HEK293 (cell line): ENCODE measurements at regions not wholly inside any gene's neighbourhood (a gene's known extent, or its start where the extent isn't known, plus 50 kb on each side); places are given as distances from the start of the nearest gene placed in this dataset.

Experiments
- CTCF ChIA-PET: fragments of 350-600 bp; formaldehyde crosslinking; extraction: SDS; loops from one replicate; lab custom pipeline; 2021; ENCODE audit warnings: antibody characterized with exemption; lab: Yijun Ruan, JAX
- POLR2A ChIA-PET: fragments of 300-600 bp; formaldehyde crosslinking; extraction: SDS; loops from one replicate; lab custom pipeline; 2020; ENCODE audit warnings: antibody characterized with exemption, inconsistent platforms; lab: Yijun Ruan, JAX
- H3K27ac ChIP-seq: fragments of 200-500 bp; sonication (Bioruptor generic); 2 replicates; pipeline ENCODE4 v1.5.1; 2014; ENCODE audit warnings: low read depth, low read length, control low read depth, inconsistent platforms; ENCODE audit errors: extremely low read depth
- H3K36me3 ChIP-seq, 2 experiments: fragments of 200-500 bp in 1 of 2; sonication (Bioruptor generic) in 1 of 2; 1 replicate in 1 of 2; 2 replicates in 1 of 2; pipeline ENCODE4 v1.5.1; 2014 to 2017; ENCODE audit warnings: inconsistent platforms in 2 of 2, low read length in 2 of 2; ENCODE audit not compliant: control insufficient read depth in 2 of 2, insufficient read depth in 1 of 2
- H3K4me1 ChIP-seq: fragments of 200-500 bp; sonication (Bioruptor generic); 2 replicates; pipeline ENCODE4 v1.5.1; 2014; ENCODE audit warnings: mild to moderate bottlenecking, low read length, inconsistent platforms; ENCODE audit not compliant: control insufficient read depth, insufficient read depth
- H3K4me3 ChIP-seq: 2 replicates; pipeline ENCODE4 v1.5.1; 2011; ENCODE audit warnings: low read depth, mild to moderate bottlenecking, control low read depth, low read length, moderate library complexity
- H3K9me3 ChIP-seq: fragments of 200-500 bp; sonication (Bioruptor generic); 2 replicates; pipeline ENCODE4 v1.5.1; 2014; ENCODE audit warnings: low read depth, low read length, inconsistent platforms; ENCODE audit not compliant: control insufficient read depth, insufficient read depth
- CTCF ChIP-seq: fragments of 450-650 bp; formaldehyde crosslinking; IDR thresholded peaks from 2 replicates; pipeline ENCODE4 v1.5.1; 2016; ENCODE audit warnings: missing biosample characterization, missing genetic modification characterization
- PRDM10 ChIP-seq: fragments of 450-650 bp; formaldehyde crosslinking; IDR thresholded peaks from 2 replicates; pipeline ENCODE4 v1.5.1; 2016; ENCODE audit warnings: missing biosample characterization, missing genetic modification characterization
- PRDM4 ChIP-seq: fragments of 450-650 bp; formaldehyde crosslinking; IDR thresholded peaks from 2 replicates; pipeline ENCODE4 v1.5.1; 2017; ENCODE audit warnings: missing biosample characterization, missing genetic modification characterization
- REST ChIP-seq: fragments of 450-650 bp; formaldehyde crosslinking; IDR thresholded peaks from 2 replicates; pipeline ENCODE4 v1.5.1; 2016; ENCODE audit warnings: missing biosample characterization, missing genetic modification characterization
- SP2 ChIP-seq: fragments of 450-650 bp; formaldehyde crosslinking; IDR thresholded peaks from 2 replicates; pipeline ENCODE4 v1.5.1; 2016; ENCODE audit warnings: missing biosample characterization, missing genetic modification characterization
- YY1 ChIP-seq: fragments of 450-650 bp; formaldehyde crosslinking; IDR thresholded peaks from 2 replicates; pipeline ENCODE4 v1.5.1; 2018; ENCODE audit warnings: missing biosample characterization, missing genetic modification characterization
- ZNF121 ChIP-seq: fragments of 450-650 bp; formaldehyde crosslinking; IDR thresholded peaks from 2 replicates; pipeline ENCODE4 v1.5.1; 2016; ENCODE audit warnings: missing biosample characterization, missing genetic modification characterization
- ZNF148 ChIP-seq: fragments of 450-650 bp; formaldehyde crosslinking; IDR thresholded peaks from 2 replicates; pipeline ENCODE4 v1.5.0; 2017; ENCODE audit warnings: missing biosample characterization, missing genetic modification characterization, borderline replicate concordance
- ZNF324 ChIP-seq: fragments of 450-650 bp; formaldehyde crosslinking; IDR thresholded peaks from 2 replicates; pipeline ENCODE4 v1.5.1; 2016; ENCODE audit warnings: missing biosample characterization, missing genetic modification characterization
- ZNF354C ChIP-seq: fragments of 450-650 bp; formaldehyde crosslinking; IDR thresholded peaks from 2 replicates; pipeline ENCODE4 v1.5.1; 2016; ENCODE audit warnings: missing biosample characterization, missing genetic modification characterization, low read depth, borderline replicate concordance
- ZNF398 ChIP-seq: fragments of 450-650 bp; formaldehyde crosslinking; IDR thresholded peaks from 2 replicates; pipeline ENCODE4 v1.5.1; 2017; ENCODE audit warnings: missing biosample characterization, missing genetic modification characterization
- ZNF404 ChIP-seq: fragments of 450-650 bp; formaldehyde crosslinking; IDR thresholded peaks from 2 replicates; pipeline ENCODE4 v1.5.1; 2017; ENCODE audit warnings: missing biosample characterization, missing genetic modification characterization
- ZNF488 ChIP-seq: fragments of 450-650 bp; formaldehyde crosslinking; IDR thresholded peaks from 2 replicates; pipeline ENCODE4 v1.5.1; 2016; ENCODE audit warnings: missing biosample characterization, missing genetic modification characterization
- ZNF548 ChIP-seq: fragments of 450-650 bp; formaldehyde crosslinking; IDR thresholded peaks from 2 replicates; pipeline ENCODE4 v1.5.1; 2016; ENCODE audit warnings: missing biosample characterization, missing genetic modification characterization
- ZNF549 ChIP-seq: fragments of 450-650 bp; IDR thresholded peaks from 2 replicates; pipeline ENCODE4 v1.5.1; 2018; ENCODE audit warnings: missing biosample characterization, missing genetic modification characterization, mild to moderate bottlenecking, inconsistent platforms, moderate library complexity
- ZNF580 ChIP-seq: fragments of 450-650 bp; formaldehyde crosslinking; IDR thresholded peaks from 2 replicates; pipeline ENCODE4 v1.5.1; 2016; ENCODE audit warnings: missing biosample characterization, missing genetic modification characterization
- ZNF658 ChIP-seq: fragments of 450-650 bp; formaldehyde crosslinking; IDR thresholded peaks from 2 replicates; pipeline ENCODE4; 2016; ENCODE audit warnings: missing biosample characterization, missing genetic modification characterization

GRCh38 chr2:236508466-236508865 is 61.2 kb upstream of the ACKR3 start (continued):
- TF ChIP-seq ZNF404 (tag by site-specific recombination): no peak
- no peak for TF ChIP-seq ZNF549 (tag by site-specific recombination)
- TF ChIP-seq ZNF148 (tag by site-specific recombination): no peak
- no peak for TF ChIP-seq ZNF658
- TF ChIP-seq ZNF354C (tag by site-specific recombination): no peak
- no peak for TF ChIP-seq YY1 (tag by site-specific recombination)

GRCh38 chr2:236510034-236510433 is 59.6 kb upstream of the ACKR3 start:
- ChIA-PET CTCF (interaction anchor here (0.9 to 1.2 kb wide), 2 partner anchors 552 to 1062 kb away, joined by 3 read pairs; no protein-coding TSS in a partner anchor), POLR2A (no interaction called here)
- Histone ChIP-seq H3K9me3 (no peaks in the 10 kb centered on the region), H3K27ac (no peak overlapping the region), H3K36me3 (no peaks in the 10 kb centered on the region), H3K4me1 (no peaks in the 10 kb centered on the region), H3K4me3 (no peak overlapping the region)
- no peak for TF ChIP-seq ZNF121
- no peak for TF ChIP-seq ZNF580 (tag by site-specific recombination)
- no peak for TF ChIP-seq ZNF324
- no peak for TF ChIP-seq ZNF488 (tag by site-specific recombination)
- TF ChIP-seq ZNF398 (tag by site-specific recombination): no peak
- no peak for TF ChIP-seq SP2
- TF ChIP-seq CTCF (tag by site-specific recombination): no peak
- TF ChIP-seq REST (tag by site-specific recombination): no peak
- no peak for TF ChIP-seq PRDM4 (tag by site-specific recombination)
- TF ChIP-seq PRDM10 (tag by site-specific recombination): no peak
- TF ChIP-seq ZNF548 (tag by site-specific recombination): no peak
